ENCODE measurements at regions not wholly inside any gene's neighbourhood (a gene's known extent, or its start where the extent isn't known, plus 50 kb on each side); places are given as distances from the start of the nearest gene placed in this dataset.
"Not testable (repeated sequence)": the region's sequence is repeated elsewhere in the genome, so short reads cannot be mapped to it uniquely, and the experiment has no call there.

- H3K4me1 ChIP-seq (ENCODE audit: control extremely low read depth in 1 of 4, control insufficient read depth in 4 of 4, insufficient read depth in 4 of 4, low read length in 3 of 4), result no peaks in the 10 kb centered on the region
- H3K27ac ChIP-seq (ENCODE audit: insufficient read depth in 1 of 2, low read depth in 1 of 2, low read length in 2 of 2, poor library complexity in 1 of 2, severe bottlenecking in 2 of 2), result no peak overlapping the region
- H3K4me3 ChIP-seq (ENCODE audit: control insufficient read depth in 1 of 7, extremely low read depth in 1 of 7, insufficient read depth in 4 of 7, low read depth in 2 of 7, low read length in 6 of 7), result no peak overlapping the region
- no peak for DNase-seq
- CTCF ChIA-PET, result no interaction called here
- POLR2A ChIA-PET, result no interaction called here
- no peaks in the 10 kb centered on the region for H3K36me3 ChIP-seq (ENCODE audit: control insufficient read depth in 4 of 4, insufficient read depth in 4 of 4, low read length in 3 of 4)
- 94% methylated on average over 4 of the region's 7 CpGs for WGBS (ENCODE audit: insufficient coverage)
- no peaks in the 10 kb centered on the region for H3K27me3 ChIP-seq (replicated peaks in 2 of 5; ENCODE audit: control insufficient read depth in 4 of 5, insufficient read depth in 5 of 5, low read length in 4 of 5)
- H3K9me3 ChIP-seq (ENCODE audit: control extremely low read depth in 1 of 5, control insufficient read depth in 4 of 5, insufficient read depth in 2 of 5, low read depth in 1 of 5, low read length in 4 of 5), result peaks cover 0 to 32% (median 4%) of the 10 kb centered on the region in 5 experiments
These were observed 481.4 kb upstream of the LMCD1 start for GRCh38 chr3:8020047-8020841.

- no peaks in the 10 kb centered on the region for H3K27me3 ChIP-seq (replicated peaks in 2 of 5; ENCODE audit: control insufficient read depth in 4 of 5, insufficient read depth in 5 of 5, low read length in 4 of 5)
- no peaks in the 10 kb centered on the region for H3K36me3 ChIP-seq (ENCODE audit: control insufficient read depth in 4 of 4, insufficient read depth in 4 of 4, low read length in 3 of 4)
- no CpG with 5 or more reads among the region's 1 CpG for WGBS (ENCODE audit: insufficient coverage)
- DNase-seq, result no peak
- H3K9me3 ChIP-seq (ENCODE audit: control extremely low read depth in 1 of 5, control insufficient read depth in 4 of 5, insufficient read depth in 2 of 5, low read depth in 1 of 5, low read length in 4 of 5), result peaks cover 0 to 10% (median 2%) of the 10 kb centered on the region in 5 experiments
- no peak overlapping the region for H3K4me3 ChIP-seq (ENCODE audit: control insufficient read depth in 1 of 7, extremely low read depth in 1 of 7, insufficient read depth in 4 of 7, low read depth in 2 of 7, low read length in 6 of 7)
- no peak overlapping the region for H3K27ac ChIP-seq (ENCODE audit: insufficient read depth in 1 of 2, low read depth in 1 of 2, low read length in 2 of 2, poor library complexity in 1 of 2, severe bottlenecking in 2 of 2)
- POLR2A ChIA-PET, result no interaction called here
- no peaks in the 10 kb centered on the region for H3K4me1 ChIP-seq (ENCODE audit: control extremely low read depth in 1 of 4, control insufficient read depth in 4 of 4, insufficient read depth in 4 of 4, low read length in 3 of 4)
- CTCF ChIA-PET, result no interaction called here
These were observed 473.7 kb upstream of the LMCD1 start for GRCh38 chr3:8027954-8028353.

- ChIA-PET POLR2A (no interaction called here), CTCF (no interaction called here)
- H3K27me3 ChIP-seq (replicated peaks in 2 of 5; ENCODE audit: control insufficient read depth in 4 of 5, insufficient read depth in 5 of 5, low read length in 4 of 5), result no peaks in the 10 kb centered on the region
- no peaks in the 10 kb centered on the region for H3K9me3 ChIP-seq (ENCODE audit: control extremely low read depth in 1 of 5, control insufficient read depth in 4 of 5, insufficient read depth in 2 of 5, low read depth in 1 of 5, low read length in 4 of 5)
- H3K4me3 ChIP-seq (ENCODE audit: control insufficient read depth in 1 of 7, extremely low read depth in 1 of 7, insufficient read depth in 4 of 7, low read depth in 2 of 7, low read length in 6 of 7), result no peak overlapping the region
- H3K4me1 ChIP-seq (ENCODE audit: control extremely low read depth in 1 of 4, control insufficient read depth in 4 of 4, insufficient read depth in 4 of 4, low read length in 3 of 4), result no peaks in the 10 kb centered on the region
- no peaks in the 10 kb centered on the region for H3K36me3 ChIP-seq (ENCODE audit: control insufficient read depth in 4 of 4, insufficient read depth in 4 of 4, low read length in 3 of 4)
- WGBS (ENCODE audit: insufficient coverage), result no CpG with 5 or more reads among the region's 2 CpGs
- no peak overlapping the region for H3K27ac ChIP-seq (ENCODE audit: insufficient read depth in 1 of 2, low read depth in 1 of 2, low read length in 2 of 2, poor library complexity in 1 of 2, severe bottlenecking in 2 of 2)
- no peak for DNase-seq
These were observed 451.3 kb upstream of the LMCD1 start for GRCh38 chr3:8050283-8050682.

DNA sequence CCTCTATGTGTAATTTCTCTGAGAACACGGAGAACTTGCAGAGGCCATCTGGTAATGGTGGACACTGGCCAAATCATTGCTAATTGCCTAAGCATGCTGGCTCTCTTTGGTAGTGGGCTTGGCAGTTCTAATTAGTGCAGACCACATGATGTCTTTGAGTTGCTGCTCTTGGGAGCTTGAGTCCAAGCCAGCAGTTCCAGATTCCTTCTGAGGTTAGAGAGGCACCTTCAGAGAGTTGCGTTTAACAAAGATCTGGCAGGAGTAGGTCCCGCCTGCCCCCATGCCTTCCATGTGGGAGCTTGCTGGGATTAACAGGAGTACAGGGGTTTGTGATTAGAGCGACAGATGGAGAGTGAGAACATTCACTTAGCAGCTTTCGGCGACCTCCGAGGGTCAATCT lies 449.0 kb upstream of the LMCD1 start:
- ChIA-PET POLR2A (no interaction called here), CTCF (no interaction called here)
- 89% methylated on average over 7 of the region's 7 CpGs for WGBS (ENCODE audit: insufficient coverage)
- Histone ChIP-seq H3K36me3 (ENCODE audit: control insufficient read depth in 4 of 4, insufficient read depth in 4 of 4, low read length in 3 of 4) (no peaks in the 10 kb centered on the region), H3K9me3 (ENCODE audit: control extremely low read depth in 1 of 5, control insufficient read depth in 4 of 5, insufficient read depth in 2 of 5, low read depth in 1 of 5, low read length in 4 of 5) (no peaks in the 10 kb centered on the region), H3K27ac (ENCODE audit: insufficient read depth in 1 of 2, low read depth in 1 of 2, low read length in 2 of 2, poor library complexity in 1 of 2, severe bottlenecking in 2 of 2) (no peak overlapping the region), H3K4me3 (ENCODE audit: control insufficient read depth in 1 of 7, extremely low read depth in 1 of 7, insufficient read depth in 4 of 7, low read depth in 2 of 7, low read length in 6 of 7) (no peak overlapping the region), H3K4me1 (ENCODE audit: control extremely low read depth in 1 of 4, control insufficient read depth in 4 of 4, insufficient read depth in 4 of 4, low read length in 3 of 4) (no peaks in the 10 kb centered on the region), H3K27me3 (replicated peaks in 2 of 5; ENCODE audit: control insufficient read depth in 4 of 5, insufficient read depth in 5 of 5, low read length in 4 of 5) (no peaks in the 10 kb centered on the region)
- DNase-seq, result no peak

- H3K4me3 ChIP-seq (ENCODE audit: control insufficient read depth in 1 of 7, extremely low read depth in 1 of 7, insufficient read depth in 4 of 7, low read depth in 2 of 7, low read length in 6 of 7); H3K9me3 ChIP-seq (ENCODE audit: control extremely low read depth in 1 of 5, control insufficient read depth in 4 of 5, insufficient read depth in 2 of 5, low read depth in 1 of 5, low read length in 4 of 5); H3K4me1 ChIP-seq (ENCODE audit: control extremely low read depth in 1 of 4, control insufficient read depth in 4 of 4, insufficient read depth in 4 of 4, low read length in 3 of 4); POLR2A ChIA-PET; H3K27me3 ChIP-seq (replicated peaks in 2 of 5; ENCODE audit: control insufficient read depth in 4 of 5, insufficient read depth in 5 of 5, low read length in 4 of 5); H3K36me3 ChIP-seq (ENCODE audit: control insufficient read depth in 4 of 4, insufficient read depth in 4 of 4, low read length in 3 of 4); DNase-seq; CTCF ChIA-PET; H3K27ac ChIP-seq (ENCODE audit: insufficient read depth in 1 of 2, low read depth in 1 of 2, low read length in 2 of 2, poor library complexity in 1 of 2, severe bottlenecking in 2 of 2): not testable (repeated sequence)
- 98% methylated on average over 8 of the region's 9 CpGs for WGBS (ENCODE audit: insufficient coverage)
These were observed 433.5 kb upstream of the LMCD1 start for GRCh38 chr3:8068135-8068534.

GRCh38 chr3:8069471-8069870 lies 432.2 kb upstream of the LMCD1 start:
- H3K36me3 ChIP-seq (ENCODE audit: control insufficient read depth in 4 of 4, insufficient read depth in 4 of 4, low read length in 3 of 4), result no peaks in the 10 kb centered on the region
- H3K27me3 ChIP-seq (replicated peaks in 2 of 5; ENCODE audit: control insufficient read depth in 4 of 5, insufficient read depth in 5 of 5, low read length in 4 of 5), result no peaks in the 10 kb centered on the region
- H3K9me3 ChIP-seq (ENCODE audit: control extremely low read depth in 1 of 5, control insufficient read depth in 4 of 5, insufficient read depth in 2 of 5, low read depth in 1 of 5, low read length in 4 of 5), result peaks cover 0 to 1% (median 0%) of the 10 kb centered on the region in 5 experiments
- CTCF ChIA-PET, result no interaction called here
- DNase-seq, result no peak
- WGBS (ENCODE audit: insufficient coverage), result no CpG with 5 or more reads among the region's 1 CpG
- POLR2A ChIA-PET, result no interaction called here
- H3K4me1 ChIP-seq (ENCODE audit: control extremely low read depth in 1 of 4, control insufficient read depth in 4 of 4, insufficient read depth in 4 of 4, low read length in 3 of 4), result no peaks in the 10 kb centered on the region
- H3K27ac ChIP-seq (ENCODE audit: insufficient read depth in 1 of 2, low read depth in 1 of 2, low read length in 2 of 2, poor library complexity in 1 of 2, severe bottlenecking in 2 of 2), result no peak overlapping the region
- H3K4me3 ChIP-seq (ENCODE audit: control insufficient read depth in 1 of 7, extremely low read depth in 1 of 7, insufficient read depth in 4 of 7, low read depth in 2 of 7, low read length in 6 of 7), result no peak overlapping the region

DNA sequence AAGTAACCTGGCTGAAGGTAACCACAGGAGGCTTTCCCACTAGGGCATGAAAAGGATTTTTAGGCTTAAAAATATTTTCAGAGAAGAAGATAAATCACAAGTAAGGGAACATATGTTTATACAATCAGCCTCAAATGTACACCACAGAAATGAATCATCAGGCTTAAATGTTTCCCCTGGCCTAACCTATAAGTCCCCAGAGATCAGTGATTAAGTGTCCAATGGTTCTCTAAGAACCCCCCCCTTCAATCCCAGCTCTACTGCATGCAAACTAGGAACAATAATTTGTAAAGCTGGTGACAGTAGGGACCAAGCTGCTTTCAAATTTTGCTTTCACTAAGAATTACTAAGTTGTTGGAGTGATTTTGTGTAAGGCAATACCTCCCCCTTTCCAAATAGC lies 431.6 kb upstream of the LMCD1 start:
- ChIA-PET POLR2A (no interaction called here), CTCF (no interaction called here)
- DNase-seq, result no peak
- Histone ChIP-seq H3K27me3 (replicated peaks in 2 of 5; ENCODE audit: control insufficient read depth in 4 of 5, insufficient read depth in 5 of 5, low read length in 4 of 5) (no peaks in the 10 kb centered on the region), H3K27ac (ENCODE audit: insufficient read depth in 1 of 2, low read depth in 1 of 2, low read length in 2 of 2, poor library complexity in 1 of 2, severe bottlenecking in 2 of 2) (no peak overlapping the region), H3K4me3 (ENCODE audit: control insufficient read depth in 1 of 7, extremely low read depth in 1 of 7, insufficient read depth in 4 of 7, low read depth in 2 of 7, low read length in 6 of 7) (no peak overlapping the region), H3K9me3 (ENCODE audit: control extremely low read depth in 1 of 5, control insufficient read depth in 4 of 5, insufficient read depth in 2 of 5, low read depth in 1 of 5, low read length in 4 of 5) (peaks cover 0 to 1% (median 0%) of the 10 kb centered on the region in 5 experiments), H3K4me1 (ENCODE audit: control extremely low read depth in 1 of 4, control insufficient read depth in 4 of 4, insufficient read depth in 4 of 4, low read length in 3 of 4) (no peaks in the 10 kb centered on the region), H3K36me3 (ENCODE audit: control insufficient read depth in 4 of 4, insufficient read depth in 4 of 4, low read length in 3 of 4) (no peaks in the 10 kb centered on the region)
